ENCODE measurements at regions not wholly inside any gene's neighbourhood (a gene's known extent, or its start where the extent isn't known, plus 50 kb on each side); places are given as distances from the start of the nearest gene placed in this dataset.

DNA sequence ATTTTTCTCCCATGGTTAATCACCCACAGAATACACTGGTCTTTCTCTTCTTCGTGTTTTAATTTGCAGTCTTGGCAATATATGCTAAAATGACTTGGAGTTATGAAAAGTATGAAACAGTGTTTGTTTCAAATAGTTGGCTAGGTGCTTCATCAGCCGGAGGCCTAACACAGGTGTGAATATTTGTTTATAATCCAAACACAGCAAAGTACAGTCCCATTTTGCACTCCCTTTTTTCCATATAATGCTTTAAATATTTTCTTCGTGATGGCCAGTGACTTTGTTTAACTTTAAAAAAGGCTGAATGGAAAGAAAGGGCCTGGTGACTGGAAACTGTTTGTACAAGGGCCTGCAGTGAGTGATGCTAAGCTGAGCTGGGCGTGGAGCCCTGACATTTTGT is 219.7 kb upstream of the LRIG1 start:
- DNase-seq (ENCODE audit: insufficient read length, low spot score) (no peak), FAIRE-seq (no peak)
- no peak for TF ChIP-seq POLR2A (IDR thresholded peaks at IDR 0.05; ENCODE audit: low read depth, low read length)
- no peak for TF ChIP-seq SPI1 (IDR thresholded peaks at IDR 0.05; ENCODE audit: low read depth, low read length)
- TF ChIP-seq POLR2AphosphoS5 (IDR thresholded peaks at IDR 0.05; ENCODE audit: low read depth, low read length) = no peak
- TF ChIP-seq TAF1 (IDR thresholded peaks at IDR 0.05; ENCODE audit: low read depth, low read length) = no peak
- TF ChIP-seq PAX5 (IDR thresholded peaks at IDR 0.05; ENCODE audit: insufficient read depth, low read length, severe bottlenecking) = no peak
- no peak for TF ChIP-seq POU2F2 (IDR thresholded peaks at IDR 0.05; ENCODE audit: low read depth, low read length)

GRCh38 chr3:66722675-66723074 is 221.9 kb upstream of the LRIG1 start:
- TF ChIP-seq SPI1 (IDR thresholded peaks at IDR 0.05; ENCODE audit: low read depth, low read length) = no peak
- no peak for TF ChIP-seq POLR2A (IDR thresholded peaks at IDR 0.05; ENCODE audit: low read depth, low read length)
- TF ChIP-seq POU2F2 (IDR thresholded peaks at IDR 0.05; ENCODE audit: low read depth, low read length) = no peak
- no peak for TF ChIP-seq PAX5 (IDR thresholded peaks at IDR 0.05; ENCODE audit: insufficient read depth, low read length, severe bottlenecking)
- no peak for TF ChIP-seq TAF1 (IDR thresholded peaks at IDR 0.05; ENCODE audit: low read depth, low read length)
- no peak for TF ChIP-seq POLR2AphosphoS5 (IDR thresholded peaks at IDR 0.05; ENCODE audit: low read depth, low read length)
- no peak for FAIRE-seq
- DNase-seq (ENCODE audit: insufficient read length, low spot score) = no peak

GRCh38 chr3:66723231-66723630 is 222.4 kb upstream of the LRIG1 start:
- FAIRE-seq (no peak), DNase-seq (ENCODE audit: insufficient read length, low spot score) (no peak)
- TF ChIP-seq PAX5 (IDR thresholded peaks at IDR 0.05; ENCODE audit: insufficient read depth, low read length, severe bottlenecking) (no peak), POLR2A (IDR thresholded peaks at IDR 0.05; ENCODE audit: low read depth, low read length) (no peak), TAF1 (IDR thresholded peaks at IDR 0.05; ENCODE audit: low read depth, low read length) (no peak)

DNA sequence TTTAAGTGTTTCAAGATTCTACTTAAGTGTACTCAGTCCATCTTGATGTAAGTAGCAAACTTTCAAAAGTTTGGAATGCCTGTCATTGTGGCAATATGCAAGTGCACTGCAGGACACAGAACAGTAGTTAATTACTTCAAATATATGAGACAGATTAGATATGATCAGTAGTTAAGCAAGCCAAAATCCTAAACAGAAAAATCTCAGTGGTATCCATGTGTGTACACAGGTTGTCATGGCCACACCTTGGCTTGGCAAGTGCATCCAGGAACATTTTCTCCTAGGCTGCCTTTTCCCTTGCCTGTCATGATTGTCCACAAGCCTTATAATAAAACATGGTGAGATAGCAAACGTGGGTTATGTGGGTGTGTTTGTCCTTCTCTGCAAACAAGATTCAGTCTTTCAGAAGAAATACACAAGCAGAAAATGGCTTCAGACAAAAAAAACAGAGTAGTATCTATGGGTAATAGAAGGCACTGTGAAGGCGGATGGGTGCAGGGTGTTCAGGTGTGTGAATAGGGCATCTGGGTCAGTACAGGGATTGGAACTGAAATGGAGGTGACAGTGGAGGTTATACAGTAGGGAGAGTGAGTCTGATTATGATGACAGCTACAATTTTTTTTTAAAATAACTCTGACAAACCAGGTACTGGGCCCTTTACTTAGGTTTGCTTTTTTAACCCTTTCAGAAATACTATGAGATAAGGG is 229.0 kb upstream of the LRIG1 start:
- DNase-seq (ENCODE audit: insufficient read length, low spot score) (no peak), FAIRE-seq (no peak)
- TF ChIP-seq SPI1 (IDR thresholded peaks at IDR 0.05; ENCODE audit: low read depth, low read length) (no peak), POLR2AphosphoS5 (IDR thresholded peaks at IDR 0.05; ENCODE audit: low read depth, low read length) (no peak), TAF1 (IDR thresholded peaks at IDR 0.05; ENCODE audit: low read depth, low read length) (no peak), PAX5 (IDR thresholded peaks at IDR 0.05; ENCODE audit: insufficient read depth, low read length, severe bottlenecking) (no peak)

GRCh38 chr3:66738625-66739365 is 238.0 kb upstream of the LRIG1 start:
- DNase-seq (ENCODE audit: insufficient read length, low spot score) (no peak), FAIRE-seq (no peak)
- no peak for TF ChIP-seq SPI1 (IDR thresholded peaks at IDR 0.05; ENCODE audit: low read depth, low read length)
- TF ChIP-seq POLR2AphosphoS5 (IDR thresholded peaks at IDR 0.05; ENCODE audit: low read depth, low read length) = no peak
- no peak for TF ChIP-seq POU2F2 (IDR thresholded peaks at IDR 0.05; ENCODE audit: low read depth, low read length)
- TF ChIP-seq POLR2A (IDR thresholded peaks at IDR 0.05; ENCODE audit: low read depth, low read length) = no peak
- TF ChIP-seq TAF1 (IDR thresholded peaks at IDR 0.05; ENCODE audit: low read depth, low read length) = no peak
- TF ChIP-seq PAX5 (IDR thresholded peaks at IDR 0.05; ENCODE audit: insufficient read depth, low read length, severe bottlenecking) = no peak

DNA sequence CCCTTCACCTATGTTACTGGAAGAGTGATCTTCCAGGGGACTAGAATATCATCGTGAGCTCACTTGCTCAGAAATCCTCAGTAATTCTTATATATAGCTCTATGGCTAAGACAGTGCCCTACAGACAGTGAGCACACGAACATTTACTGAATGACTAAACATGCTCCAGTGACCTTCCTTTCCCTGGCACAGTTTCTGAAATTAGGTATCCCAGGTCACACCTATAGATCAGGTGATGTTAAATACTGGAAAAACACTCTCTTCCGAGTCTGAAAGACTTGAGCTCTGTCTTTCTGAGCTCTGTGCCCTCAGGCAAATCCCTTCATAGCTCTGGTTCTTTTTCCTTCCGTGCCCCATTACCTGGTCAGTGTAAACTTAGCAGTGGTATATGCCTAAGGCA is 239.4 kb upstream of the LRIG1 start:
- DNase-seq (ENCODE audit: insufficient read length, low spot score) = no peak

GRCh38 chr3:66744521-66744920 is 243.7 kb upstream of the LRIG1 start:
- DNase-seq (ENCODE audit: insufficient read length, low spot score) (no peak), FAIRE-seq (no peak)
- TF ChIP-seq SPI1 (IDR thresholded peaks at IDR 0.05; ENCODE audit: low read depth, low read length) (no peak), PAX5 (IDR thresholded peaks at IDR 0.05; ENCODE audit: insufficient read depth, low read length, severe bottlenecking) (no peak), POU2F2 (IDR thresholded peaks at IDR 0.05; ENCODE audit: low read depth, low read length) (no peak), POLR2A (IDR thresholded peaks at IDR 0.05; ENCODE audit: low read depth, low read length) (no peak)

More for the DNA sequence above, 239.4 kb upstream of the LRIG1 start:
- no peak for FAIRE-seq
- TF ChIP-seq TAF1 (IDR thresholded peaks at IDR 0.05; ENCODE audit: low read depth, low read length) (no peak), PAX5 (IDR thresholded peaks at IDR 0.05; ENCODE audit: insufficient read depth, low read length, severe bottlenecking) (no peak), POLR2AphosphoS5 (IDR thresholded peaks at IDR 0.05; ENCODE audit: low read depth, low read length) (no peak), POU2F2 (IDR thresholded peaks at IDR 0.05; ENCODE audit: low read depth, low read length) (no peak), POLR2A (IDR thresholded peaks at IDR 0.05; ENCODE audit: low read depth, low read length) (no peak), SPI1 (IDR thresholded peaks at IDR 0.05; ENCODE audit: low read depth, low read length) (no peak)

DNA sequence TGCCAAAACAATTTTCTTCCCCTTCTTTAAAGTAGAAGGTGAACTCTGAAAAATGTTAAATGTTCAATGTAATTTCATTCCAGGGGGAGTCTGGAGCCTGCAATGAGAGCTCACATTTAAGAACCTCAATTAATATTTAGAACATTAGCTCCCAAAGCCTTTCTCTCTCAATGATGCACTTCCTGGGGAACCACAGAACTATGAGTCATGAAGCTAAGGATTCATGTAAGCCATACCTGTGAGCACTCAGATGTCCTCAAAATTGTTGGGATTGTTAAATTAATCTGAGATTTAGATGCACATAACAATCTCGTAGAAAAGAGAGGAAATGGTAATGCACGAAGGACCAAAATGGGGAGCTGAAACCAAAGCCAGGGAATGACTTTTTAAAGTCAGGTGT is 244.2 kb upstream of the LRIG1 start:
- no peak for FAIRE-seq
- TF ChIP-seq SPI1 (IDR thresholded peaks at IDR 0.05; ENCODE audit: low read depth, low read length) = no peak
- TF ChIP-seq POLR2AphosphoS5 (IDR thresholded peaks at IDR 0.05; ENCODE audit: low read depth, low read length) = no peak
- TF ChIP-seq POLR2A (IDR thresholded peaks at IDR 0.05; ENCODE audit: low read depth, low read length) = no peak

GRCh38 chr3:66747261-66747660 is 246.4 kb upstream of the LRIG1 start:
- TF ChIP-seq PAX5 (IDR thresholded peaks at IDR 0.05; ENCODE audit: insufficient read depth, low read length, severe bottlenecking) = no peak
- no peak for TF ChIP-seq TAF1 (IDR thresholded peaks at IDR 0.05; ENCODE audit: low read depth, low read length)
- no peak for TF ChIP-seq SPI1 (IDR thresholded peaks at IDR 0.05; ENCODE audit: low read depth, low read length)
- no peak for TF ChIP-seq POU2F2 (IDR thresholded peaks at IDR 0.05; ENCODE audit: low read depth, low read length)
- no peak for TF ChIP-seq POLR2AphosphoS5 (IDR thresholded peaks at IDR 0.05; ENCODE audit: low read depth, low read length)
- no peak for TF ChIP-seq POLR2A (IDR thresholded peaks at IDR 0.05; ENCODE audit: low read depth, low read length)
- no peak for DNase-seq (ENCODE audit: insufficient read length, low spot score)
- no peak for FAIRE-seq

More for the DNA sequence above, 244.2 kb upstream of the LRIG1 start:
- DNase-seq (ENCODE audit: insufficient read length, low spot score) = no peak

GRCh38 chr3:66747696-66748095 is 246.9 kb upstream of the LRIG1 start:
- no peak for FAIRE-seq
- DNase-seq (ENCODE audit: insufficient read length, low spot score) = no peak
- TF ChIP-seq POU2F2 (IDR thresholded peaks at IDR 0.05; ENCODE audit: low read depth, low read length) = no peak
- no peak for TF ChIP-seq PAX5 (IDR thresholded peaks at IDR 0.05; ENCODE audit: insufficient read depth, low read length, severe bottlenecking)
- TF ChIP-seq POLR2AphosphoS5 (IDR thresholded peaks at IDR 0.05; ENCODE audit: low read depth, low read length) = no peak
- TF ChIP-seq SPI1 (IDR thresholded peaks at IDR 0.05; ENCODE audit: low read depth, low read length) = no peak
- no peak for TF ChIP-seq TAF1 (IDR thresholded peaks at IDR 0.05; ENCODE audit: low read depth, low read length)
- no peak for TF ChIP-seq POLR2A (IDR thresholded peaks at IDR 0.05; ENCODE audit: low read depth, low read length)
